MCF 10A (cell line): ENCODE measurements at regions not wholly inside any gene's neighbourhood (a gene's known extent, or its start where the extent isn't known, plus 50 kb on each side); places are given as distances from the start of the nearest gene placed in this dataset.

Experiments
- BruUV-seq: library from RNA; stranded (reverse); fragments of 400-500 nt; replicated peaks from 2 replicates; lab custom pipeline; 2021; lab: Mats Ljungman, UMichigan
- CTCF ChIA-PET: fragments of 300-600 bp; sonication (Branson Sonifier 250); formaldehyde crosslinking; extraction: SDS; loops from one replicate; lab custom pipeline; 2021; ENCODE audit warnings: antibody characterized with exemption, inconsistent platforms; lab: Yijun Ruan, JAX
- POLR2A ChIA-PET: fragments of 300-600, 350-650 bp; sonication (Branson Sonifier 250); formaldehyde crosslinking; extraction: SDS; loops from one replicate; lab custom pipeline; 2020; ENCODE audit warnings: antibody characterized with exemption, inconsistent platforms; lab: Yijun Ruan, JAX
- DNase-seq: peaks from one replicate; pipeline ENCODE4 v3.0.0-alpha.2; 2018; ENCODE audit not compliant: unreplicated experiment
- H3K27ac Mint-ChIP-seq: one replicate; pipeline ENCODE4 v1.8.0; 2022; ENCODE audit warnings: mild to moderate bottlenecking, low read depth, mixed read lengths; ENCODE audit not compliant: unreplicated experiment
- H3K27me3 Mint-ChIP-seq: one replicate; pipeline ENCODE4 v1.8.0; 2022; ENCODE audit warnings: mixed read lengths; ENCODE audit not compliant: insufficient read depth, unreplicated experiment
- H3K36me3 Mint-ChIP-seq: one replicate; pipeline ENCODE4 v1.8.0; 2022; ENCODE audit warnings: mild to moderate bottlenecking, moderate library complexity, mixed read lengths; ENCODE audit not compliant: insufficient read depth, unreplicated experiment
- H3K4me1 Mint-ChIP-seq: one replicate; pipeline ENCODE4 v1.8.0; 2022; ENCODE audit warnings: mixed read lengths; ENCODE audit not compliant: insufficient read depth, unreplicated experiment
- H3K4me3 Mint-ChIP-seq: one replicate; pipeline ENCODE4 v1.8.0; 2022; ENCODE audit warnings: mild to moderate bottlenecking, moderate library complexity, mixed read lengths; ENCODE audit not compliant: unreplicated experiment
- H3K9me3 Mint-ChIP-seq: one replicate; pipeline ENCODE4 v1.8.0; 2022; ENCODE audit warnings: mixed read lengths; ENCODE audit not compliant: unreplicated experiment
- intact Hi-C: fragments of 100-400 bp; cut with micrococcal nuclease; formaldehyde crosslinking; loops from 2 replicates; pipeline ENCODE4 v1.14.1; 2022
- TF ChIP-seq, protein P1 (sequence below): fragments of 200-600 bp; IDR thresholded peaks from one replicate; pipeline ENCODE4 v1.8.0; 2022; ENCODE audit warnings: antibody characterized with exemption, mild to moderate bottlenecking; ENCODE audit not compliant: unreplicated experiment

DNA sequence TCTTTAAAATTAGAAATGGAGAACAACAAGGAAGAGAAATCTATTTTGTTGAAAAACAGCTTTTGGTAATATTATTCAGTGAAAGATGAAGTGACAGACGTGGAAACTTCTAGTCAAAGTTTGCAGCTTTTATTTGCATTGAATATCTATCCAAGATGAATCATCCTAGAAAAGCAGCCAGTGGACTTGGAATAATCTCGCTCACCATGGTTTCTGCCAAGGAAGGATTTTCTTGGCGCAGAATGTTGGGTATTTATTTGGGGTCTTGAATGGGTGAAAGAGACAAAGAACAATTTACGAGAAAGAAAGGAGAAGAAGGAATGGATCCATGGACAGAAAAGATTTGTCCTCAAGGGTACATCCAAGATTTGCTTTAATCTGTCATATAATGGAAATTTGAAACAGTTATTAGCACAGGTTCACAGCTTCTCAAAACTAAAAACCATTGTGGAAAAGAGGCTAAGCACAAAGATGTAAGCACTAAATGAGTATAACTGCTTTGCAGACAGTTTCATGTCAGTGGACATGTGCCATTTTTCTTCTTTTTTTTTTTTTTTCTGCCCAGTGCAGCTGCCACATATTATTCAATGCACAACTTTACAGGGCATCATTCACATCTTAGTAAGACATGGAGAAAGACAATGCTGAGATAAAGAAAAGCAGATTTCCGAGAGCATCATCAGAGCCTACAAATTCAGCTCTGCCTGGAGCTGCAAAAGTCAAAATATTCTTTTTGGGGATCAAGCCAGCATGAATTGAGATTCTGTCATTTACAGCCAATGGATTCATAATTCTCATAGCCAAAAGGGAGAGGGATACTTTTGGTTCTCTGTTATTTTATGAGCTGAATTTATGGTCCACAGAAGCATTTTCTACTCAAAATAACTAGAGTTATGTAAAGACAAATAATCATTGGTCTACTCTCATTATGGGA is 333.7 kb downstream of the DAD1 start:
- intact Hi-C loops = no loop called here
- Mint-ChIP-seq H3K9me3 (no peaks in the 10 kb centered on the region), H3K4me3 (no peak overlapping the region), H3K27ac (no peak overlapping the region), H3K36me3 (no peaks in the 10 kb centered on the region), H3K27me3 (peaks cover 51% of the 10 kb centered on the region), H3K4me1 (no peaks in the 10 kb centered on the region)
- POLR2A ChIA-PET = interaction anchor here (0.6 kb wide), 1 partner anchor 46 kb away, joined by 3 read pairs; no protein-coding TSS in a partner anchor
- DNase-seq = no peak
- TF ChIP-seq, protein P1, sequence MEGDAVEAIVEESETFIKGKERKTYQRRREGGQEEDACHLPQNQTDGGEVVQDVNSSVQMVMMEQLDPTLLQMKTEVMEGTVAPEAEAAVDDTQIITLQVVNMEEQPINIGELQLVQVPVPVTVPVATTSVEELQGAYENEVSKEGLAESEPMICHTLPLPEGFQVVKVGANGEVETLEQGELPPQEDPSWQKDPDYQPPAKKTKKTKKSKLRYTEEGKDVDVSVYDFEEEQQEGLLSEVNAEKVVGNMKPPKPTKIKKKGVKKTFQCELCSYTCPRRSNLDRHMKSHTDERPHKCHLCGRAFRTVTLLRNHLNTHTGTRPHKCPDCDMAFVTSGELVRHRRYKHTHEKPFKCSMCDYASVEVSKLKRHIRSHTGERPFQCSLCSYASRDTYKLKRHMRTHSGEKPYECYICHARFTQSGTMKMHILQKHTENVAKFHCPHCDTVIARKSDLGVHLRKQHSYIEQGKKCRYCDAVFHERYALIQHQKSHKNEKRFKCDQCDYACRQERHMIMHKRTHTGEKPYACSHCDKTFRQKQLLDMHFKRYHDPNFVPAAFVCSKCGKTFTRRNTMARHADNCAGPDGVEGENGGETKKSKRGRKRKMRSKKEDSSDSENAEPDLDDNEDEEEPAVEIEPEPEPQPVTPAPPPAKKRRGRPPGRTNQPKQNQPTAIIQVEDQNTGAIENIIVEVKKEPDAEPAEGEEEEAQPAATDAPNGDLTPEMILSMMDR = no peak
- CTCF ChIA-PET = interaction anchor here (0.9 kb wide), 1 partner anchor 22 kb away, joined by 5 read pairs; no protein-coding TSS in a partner anchor
- BruUV-seq = no TSS peak

DNA sequence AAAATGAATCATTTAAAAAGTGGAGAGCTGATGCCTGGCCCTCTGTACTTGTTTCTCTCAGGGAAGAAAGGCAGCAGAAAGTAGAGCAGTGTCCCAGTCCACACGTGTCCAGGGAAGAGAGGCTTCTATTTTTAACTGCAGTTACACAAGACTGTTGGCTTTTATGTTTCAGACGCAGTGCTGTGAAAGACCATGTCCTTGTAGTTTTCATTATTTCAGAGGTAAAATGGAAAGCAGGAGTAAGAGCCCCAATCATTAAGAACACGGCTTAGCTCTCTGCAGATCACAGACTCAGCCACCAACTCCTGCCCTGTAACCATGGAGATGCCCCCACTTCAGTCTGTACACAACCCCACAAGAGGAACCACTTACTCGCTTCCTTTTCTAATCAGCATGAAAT is 336.3 kb downstream of the DAD1 start:
- ChIA-PET POLR2A (no interaction called here), CTCF (interaction anchor here (1.4 kb wide), 1 partner anchor 52 kb away, joined by 3 read pairs; no protein-coding TSS in a partner anchor)
- intact Hi-C loops = no loop called here
- peaks cover 45% of the 10 kb centered on the region for H3K27me3 Mint-ChIP-seq
- H3K4me3 Mint-ChIP-seq = no peak overlapping the region
- H3K9me3 Mint-ChIP-seq = no peaks in the 10 kb centered on the region
- H3K36me3 Mint-ChIP-seq = no peaks in the 10 kb centered on the region
- no peaks in the 10 kb centered on the region for H3K4me1 Mint-ChIP-seq
- no peak overlapping the region for H3K27ac Mint-ChIP-seq
- TF ChIP-seq, protein P1 = no peak
- BruUV-seq = no TSS peak
- DNase-seq = no peak

DNA sequence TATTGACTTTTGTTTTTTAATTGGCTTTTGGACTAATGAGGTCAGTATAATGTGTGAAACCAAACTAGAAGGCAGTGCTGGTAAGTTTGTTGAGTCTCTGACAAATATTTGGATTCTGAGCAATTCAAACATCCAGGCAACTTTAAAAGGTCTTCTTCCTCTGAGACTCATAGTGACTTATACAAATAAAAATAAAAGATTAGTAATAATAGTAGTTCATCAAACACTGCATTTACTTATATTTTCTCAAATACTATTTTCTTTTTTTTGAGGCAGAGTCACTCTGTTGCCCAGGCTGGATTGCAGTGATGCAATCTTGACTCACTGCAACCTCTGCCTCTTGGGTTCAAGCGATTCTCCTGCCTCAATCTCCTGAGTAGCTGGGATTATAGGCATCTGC is 337.9 kb downstream of the DAD1 start:
- TF ChIP-seq, protein P1 = no peak

GRCh38 chr14:22249770-22250169 is 339.3 kb downstream of the DAD1 start:
- CTCF ChIA-PET = interaction anchor here (0.9 to 1.3 kb wide), 2 partner anchors 28 to 49 kb away, joined by 4 read pairs; no protein-coding TSS in a partner anchor
- no peaks in the 10 kb centered on the region for H3K36me3 Mint-ChIP-seq
- POLR2A ChIA-PET = no interaction called here

More for the DNA sequence above, 337.9 kb downstream of the DAD1 start:
- BruUV-seq = no TSS peak
- intact Hi-C loops = no loop called here
- no peak overlapping the region for H3K4me3 Mint-ChIP-seq
- H3K27me3 Mint-ChIP-seq = peaks cover 61% of the 10 kb centered on the region
- H3K36me3 Mint-ChIP-seq = no peaks in the 10 kb centered on the region
- no peaks in the 10 kb centered on the region for H3K9me3 Mint-ChIP-seq
- no peak for DNase-seq
- no peak overlapping the region for H3K27ac Mint-ChIP-seq
- POLR2A ChIA-PET = interaction anchor here (1.0 kb wide), 1 partner anchor 14 kb away, joined by 4 read pairs; no protein-coding TSS in a partner anchor
- H3K4me1 Mint-ChIP-seq = no peaks in the 10 kb centered on the region
- CTCF ChIA-PET = no interaction called here

More at GRCh38 chr14:22249770-22250169, 339.3 kb downstream of the DAD1 start:
- Mint-ChIP-seq H3K4me3 (no peak overlapping the region), H3K27ac (no peak overlapping the region), H3K9me3 (no peaks in the 10 kb centered on the region), H3K4me1 (no peaks in the 10 kb centered on the region), H3K27me3 (peaks cover 53% of the 10 kb centered on the region)
- DNase-seq = no peak
- TF ChIP-seq, protein P1 = no peak
- no TSS peak for BruUV-seq
- intact Hi-C loops = no loop called here
